HepG2 (cell line): ENCODE measurements at regions not wholly inside any gene's neighbourhood (a gene's known extent, or its start where the extent isn't known, plus 50 kb on each side); places are given as distances from the start of the nearest gene placed in this dataset.

Experiments used
- ATAC-seq: fragments of 200-7000 bp; cut with Tn5 transposase; 3 replicates; pipeline ENCODE4 v1.9.1; 2020; ENCODE audit warnings: mild to moderate bottlenecking, moderate library complexity
- BruUV-seq: library from RNA; stranded (reverse); fragments of 400-500 nt; replicated peaks from 2 replicates; lab custom pipeline; 2021; lab: Mats Ljungman, UMichigan
- CTCF ChIA-PET: fragments of 300-600 bp; formaldehyde crosslinking; extraction: SDS; loops from one replicate; lab custom pipeline; 2021; ENCODE audit warnings: low total read pairs, inconsistent platforms, low intra/inter-chr PET ratio; lab: Yijun Ruan, JAX
- POLR2A ChIA-PET: fragments of 350-600 bp; sonication (Branson Sonifier 250); formaldehyde crosslinking; loops from one replicate; lab custom pipeline; 2020; ENCODE audit warnings: antibody characterized with exemption, inconsistent platforms; lab: Yijun Ruan, JAX
- DNase-seq: peaks from one replicate; pipeline ENCODE4 v3.0.0-alpha.2; 2015; ENCODE audit warnings: low spot score
- FAIRE-seq: peaks from 3 replicates; lab custom pipeline; 2011; peaks lifted over from hg19 to GRCh38; lab: Jason Lieb, UNC
- H2AFZ ChIP-seq: one replicate; pipeline ENCODE4 v1.6.1; 2011; ENCODE audit warnings: low read length, inconsistent platforms
- H3K27ac ChIP-seq: fragments of 300-600 bp; 3 replicates; pipeline ENCODE4 v1.8.0; 2011; ENCODE audit warnings: mixed run types, mild to moderate bottlenecking, mixed read lengths, low read length, inconsistent platforms; ENCODE audit not compliant: insufficient read depth; ENCODE audit errors: extremely low read length
- H3K27me3 ChIP-seq, 2 experiments: fragments of 200-600 bp in 1 of 2; 2 replicates in 1 of 2; 3 replicates in 1 of 2; pipeline versions ENCODE4 v1.6.0 to v1.8.0; 2011; ENCODE audit warnings: low read length in 2 of 2, mild to moderate bottlenecking in 2 of 2, moderate library complexity in 2 of 2, inconsistent platforms in 1 of 2; ENCODE audit not compliant: insufficient read depth in 2 of 2, control insufficient read depth in 1 of 2
- H3K36me3 ChIP-seq, 2 experiments: fragments of 200-600 bp in 1 of 2; replicated peaks in 1 of 2; 2 replicates in 1 of 2; 3 replicates in 1 of 2; pipeline versions ENCODE4 v1.5.1 to v1.8.0; 2011; ENCODE audit warnings: low read length in 2 of 2, inconsistent platforms in 1 of 2; ENCODE audit not compliant: insufficient read depth in 2 of 2, control insufficient read depth in 1 of 2
- H3K4me1 ChIP-seq: 2 replicates; pipeline ENCODE4 v1.5.1; 2012; ENCODE audit warnings: low read length, inconsistent platforms; ENCODE audit not compliant: insufficient read depth
- H3K4me2 ChIP-seq: 2 replicates; pipeline ENCODE4 v1.6.0; 2011; ENCODE audit warnings: low read depth, low read length, inconsistent platforms
- H3K4me3 ChIP-seq, 3 experiments: fragments of 200-600 bp in 1 of 3; sonication (generic), shearing (Covaris generic) in 1 of 3; replicated peaks in 1 of 3; 2 replicates each; pipeline ENCODE4 v1.5.1; 2011 to 2016; ENCODE audit warnings: low read length in 3 of 3, inconsistent platforms in 2 of 3, low read depth in 2 of 3, mild to moderate bottlenecking in 2 of 3, control low read depth in 1 of 3, mixed read lengths in 1 of 3; ENCODE audit not compliant: insufficient read depth in 1 of 3
- H3K79me2 ChIP-seq: one replicate; pipeline ENCODE4 v1.6.1; 2011; ENCODE audit warnings: low read length, inconsistent platforms; ENCODE audit not compliant: insufficient read depth
- H3K9ac ChIP-seq: 2 replicates; pipeline ENCODE4 v1.6.0; 2011; ENCODE audit warnings: mild to moderate bottlenecking, low read depth, low read length, inconsistent platforms; ENCODE audit not compliant: insufficient read depth
- H3K9me3 ChIP-seq: 2 replicates; pipeline ENCODE4 v1.5.1; 2012; ENCODE audit warnings: mild to moderate bottlenecking, low read length
- H4K20me1 ChIP-seq: 2 replicates; pipeline ENCODE4 v1.6.0; 2011; ENCODE audit warnings: inconsistent platforms, mild to moderate bottlenecking, low read length, moderate library complexity; ENCODE audit not compliant: insufficient read depth
- CEBPB ChIP-seq: IDR thresholded peaks from 2 replicates; pipeline ENCODE4 v1.6.1; 2011; ENCODE audit warnings: low read depth, low read length, improper control_type of control experiment, borderline replicate concordance
- LCORL ChIP-seq, 2 experiments: fragments of 450-650 bp in 1 of 2; sonication (generic) in 1 of 2; formaldehyde crosslinking in 1 of 2; IDR thresholded peaks; 2 replicates each; pipeline versions ENCODE4 v1.5.0 to v1.6.1; 2017 to 2020; ENCODE audit warnings: antibody characterized with exemption in 1 of 2, missing genetic modification reagents in 1 of 2
- PCBP2 ChIP-seq: fragments of 200-400 bp; formaldehyde crosslinking; optimal IDR thresholded peaks from 2 replicates; pipeline ENCODE3; 2018; ENCODE audit warnings: low read length, low read depth; ENCODE audit not compliant: poor library complexity, severe bottlenecking
- WGBS: methylation state at CpG from one replicate; pipeline ENCODE4 v1.1.6; 2017; ENCODE audit warnings: low lambda C conversion rate; 5-methylcytosine and 5-hydroxymethylcytosine counted together
- in situ Hi-C: cut with HindIII; loops from 2 replicates; pipeline ENCODE4 v1.10.0; 2017; ENCODE audit warnings: low pct_unique_long_range_greater_than_20kb; ENCODE audit not compliant: extremely low pct_ligation_motif_present
- intact Hi-C: fragments of 100-400 bp; cut with micrococcal nuclease; formaldehyde crosslinking; loops from one replicate; pipeline ENCODE4 v1.10.0; 2022; ENCODE audit not compliant: unreplicated experiment
- TF ChIP-seq, protein P1 (sequence below): sonication (generic); formaldehyde crosslinking; IDR thresholded peaks from 2 replicates; pipeline ENCODE4 v1.4.0; 2020; ENCODE audit warnings: missing genetic modification reagents

DNA sequence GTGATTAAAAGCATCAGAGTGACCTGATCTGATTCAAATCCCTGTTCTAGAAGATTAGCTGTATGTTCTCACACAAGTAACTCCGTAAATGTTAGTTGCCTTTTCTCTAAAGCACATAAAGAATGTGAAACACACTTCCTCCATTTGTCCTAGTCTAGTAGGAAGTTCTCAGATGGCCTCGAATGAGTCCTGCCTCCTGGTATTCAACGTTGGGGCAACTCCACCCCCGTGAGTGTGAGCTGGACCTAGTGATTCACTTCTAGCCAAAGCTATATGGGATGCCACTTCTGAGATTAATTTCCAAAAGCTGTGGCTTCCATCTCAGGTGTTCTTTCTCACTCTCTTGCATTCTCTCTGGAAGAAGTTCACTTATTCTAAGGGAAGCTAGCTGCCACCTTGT is 267.6 kb downstream of the GPATCH2 start (continued):
- TF ChIP-seq, protein P1, sequence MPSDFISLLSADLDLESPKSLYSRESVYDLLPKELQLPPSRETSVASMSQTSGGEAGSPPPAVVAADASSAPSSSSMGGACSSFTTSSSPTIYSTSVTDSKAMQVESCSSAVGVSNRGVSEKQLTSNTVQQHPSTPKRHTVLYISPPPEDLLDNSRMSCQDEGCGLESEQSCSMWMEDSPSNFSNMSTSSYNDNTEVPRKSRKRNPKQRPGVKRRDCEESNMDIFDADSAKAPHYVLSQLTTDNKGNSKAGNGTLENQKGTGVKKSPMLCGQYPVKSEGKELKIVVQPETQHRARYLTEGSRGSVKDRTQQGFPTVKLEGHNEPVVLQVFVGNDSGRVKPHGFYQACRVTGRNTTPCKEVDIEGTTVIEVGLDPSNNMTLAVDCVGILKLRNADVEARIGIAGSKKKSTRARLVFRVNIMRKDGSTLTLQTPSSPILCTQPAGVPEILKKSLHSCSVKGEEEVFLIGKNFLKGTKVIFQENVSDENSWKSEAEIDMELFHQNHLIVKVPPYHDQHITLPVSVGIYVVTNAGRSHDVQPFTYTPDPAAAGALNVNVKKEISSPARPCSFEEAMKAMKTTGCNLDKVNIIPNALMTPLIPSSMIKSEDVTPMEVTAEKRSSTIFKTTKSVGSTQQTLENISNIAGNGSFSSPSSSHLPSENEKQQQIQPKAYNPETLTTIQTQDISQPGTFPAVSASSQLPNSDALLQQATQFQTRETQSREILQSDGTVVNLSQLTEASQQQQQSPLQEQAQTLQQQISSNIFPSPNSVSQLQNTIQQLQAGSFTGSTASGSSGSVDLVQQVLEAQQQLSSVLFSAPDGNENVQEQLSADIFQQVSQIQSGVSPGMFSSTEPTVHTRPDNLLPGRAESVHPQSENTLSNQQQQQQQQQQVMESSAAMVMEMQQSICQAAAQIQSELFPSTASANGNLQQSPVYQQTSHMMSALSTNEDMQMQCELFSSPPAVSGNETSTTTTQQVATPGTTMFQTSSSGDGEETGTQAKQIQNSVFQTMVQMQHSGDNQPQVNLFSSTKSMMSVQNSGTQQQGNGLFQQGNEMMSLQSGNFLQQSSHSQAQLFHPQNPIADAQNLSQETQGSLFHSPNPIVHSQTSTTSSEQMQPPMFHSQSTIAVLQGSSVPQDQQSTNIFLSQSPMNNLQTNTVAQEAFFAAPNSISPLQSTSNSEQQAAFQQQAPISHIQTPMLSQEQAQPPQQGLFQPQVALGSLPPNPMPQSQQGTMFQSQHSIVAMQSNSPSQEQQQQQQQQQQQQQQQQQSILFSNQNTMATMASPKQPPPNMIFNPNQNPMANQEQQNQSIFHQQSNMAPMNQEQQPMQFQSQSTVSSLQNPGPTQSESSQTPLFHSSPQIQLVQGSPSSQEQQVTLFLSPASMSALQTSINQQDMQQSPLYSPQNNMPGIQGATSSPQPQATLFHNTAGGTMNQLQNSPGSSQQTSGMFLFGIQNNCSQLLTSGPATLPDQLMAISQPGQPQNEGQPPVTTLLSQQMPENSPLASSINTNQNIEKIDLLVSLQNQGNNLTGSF (CRISPR knock-in tag) = no peak
- no peak for TF ChIP-seq LCORL (IDR thresholded peaks at IDR 0.05)
- TF ChIP-seq LCORL (CRISPR knock-in tag; IDR thresholded peaks at IDR 0.05) = no peak

DNA sequence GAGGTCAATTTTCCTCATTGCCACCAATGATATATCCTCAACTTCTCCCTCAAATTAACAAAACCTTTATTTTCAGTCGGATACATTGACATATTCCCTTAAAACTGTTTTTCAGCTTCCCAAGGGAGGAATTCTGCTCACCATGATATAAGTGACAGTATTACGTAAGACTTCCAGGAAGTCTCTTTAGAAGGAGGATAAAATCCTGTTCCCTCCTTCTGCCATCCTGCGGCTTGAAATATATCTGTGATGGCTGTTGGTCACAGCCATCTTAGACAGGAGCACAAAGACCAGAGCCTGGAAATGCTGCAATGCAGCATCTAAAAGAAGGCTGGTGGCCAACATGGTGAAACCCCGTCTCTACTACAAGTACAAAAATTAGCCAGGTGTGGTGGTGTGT is 270.4 kb downstream of the GPATCH2 start:
- Histone ChIP-seq H3K27ac (no peak overlapping the region), H3K4me1 (no peaks in the 10 kb centered on the region), H3K4me2 (no peak overlapping the region), H3K36me3 (no peaks in the 10 kb centered on the region), H3K9me3 (no peaks in the 10 kb centered on the region), H3K79me2 (no peaks in the 10 kb centered on the region), H4K20me1 (no peaks in the 10 kb centered on the region), H3K27me3 (no peaks in the 10 kb centered on the region; a peak in 1 of 5 replicates), H3K4me3 (no peak overlapping the region), H2AFZ (no peak overlapping the region), H3K9ac (no peak overlapping the region)
- no TSS peak for BruUV-seq
- ATAC-seq (no peak), DNase-seq (no peak), FAIRE-seq (no peak)
- intact Hi-C loops (no loop called here), in situ Hi-C loops (no loop called here)
- TF ChIP-seq CEBPB (peak; percentile 69; the same call in 1 of the 2 replicates), PCBP2 (no peak)
- CTCF ChIA-PET = no interaction called here
- POLR2A ChIA-PET = no interaction called here
- 54% methylated on average over 4 of the region's 4 CpGs for WGBS
